ENCODE measurements at regions not wholly inside any gene's neighbourhood (a gene's known extent, or its start where the extent isn't known, plus 50 kb on each side); places are given as distances from the start of the nearest gene placed in this dataset.
"Not testable (repeated sequence)": the region's sequence is repeated elsewhere in the genome, so short reads cannot be mapped to it uniquely, and the experiment has no call there.

GRCh38 chr5:145673786-145674185 is 161.4 kb downstream of the PRELID2 start:
- no peaks in the 10 kb centered on the region for H3K9me3 ChIP-seq (ENCODE audit: low read length)
- H2AFZ ChIP-seq (ENCODE audit: low read length): no peak overlapping the region
- no peaks in the 10 kb centered on the region for H3K36me3 ChIP-seq (ENCODE audit: insufficient read depth, low read length)
- no peak overlapping the region for H3K27ac ChIP-seq (ENCODE audit: low read length)
- H3K9me2 ChIP-seq (replicated peaks; ENCODE audit: insufficient read depth, low read length): no peaks in the 10 kb centered on the region
- H3K9ac ChIP-seq (ENCODE audit: low read length): no peak overlapping the region
- H3K27me3 ChIP-seq (ENCODE audit: low read length): no peaks in the 10 kb centered on the region
- no peak overlapping the region for H3K4me2 ChIP-seq (ENCODE audit: low read depth, low read length, poor library complexity, severe bottlenecking)
- DNase-seq: no peak
- no peaks in the 10 kb centered on the region for H4K20me1 ChIP-seq (ENCODE audit: insufficient read depth, low read depth, low read length)
- H3K79me2 ChIP-seq (ENCODE audit: low read length): no peaks in the 10 kb centered on the region
- no peak overlapping the region for H3K4me3 ChIP-seq (ENCODE audit: low read length)
- no peaks in the 10 kb centered on the region for H3K4me1 ChIP-seq (ENCODE audit: low read length)

GRCh38 chr5:145668714-145669113 is 166.4 kb downstream of the PRELID2 start:
- no peaks in the 10 kb centered on the region for H4K20me1 ChIP-seq (ENCODE audit: insufficient read depth, low read depth, low read length)
- no peaks in the 10 kb centered on the region for H3K36me3 ChIP-seq (ENCODE audit: insufficient read depth, low read length)
- no peaks in the 10 kb centered on the region for H3K9me3 ChIP-seq (ENCODE audit: low read length)
- H3K4me3 ChIP-seq (ENCODE audit: low read length): no peak overlapping the region
- H3K27me3 ChIP-seq (ENCODE audit: low read length): no peaks in the 10 kb centered on the region
- no peaks in the 10 kb centered on the region for H3K9me2 ChIP-seq (replicated peaks; ENCODE audit: insufficient read depth, low read length)
- no peaks in the 10 kb centered on the region for H3K79me2 ChIP-seq (ENCODE audit: low read length)
- H3K27ac ChIP-seq (ENCODE audit: low read length): no peak overlapping the region
- no peak overlapping the region for H2AFZ ChIP-seq (ENCODE audit: low read length)
- no peak for DNase-seq
- no peak overlapping the region for H3K4me2 ChIP-seq (ENCODE audit: low read depth, low read length, poor library complexity, severe bottlenecking)
- H3K9ac ChIP-seq (ENCODE audit: low read length): no peak overlapping the region
- H3K4me1 ChIP-seq (ENCODE audit: low read length): no peaks in the 10 kb centered on the region

- Histone ChIP-seq H3K9ac (ENCODE audit: low read length) (no peak overlapping the region), H3K79me2 (ENCODE audit: low read length) (no peaks in the 10 kb centered on the region), H3K4me3 (ENCODE audit: low read length) (no peak overlapping the region), H3K4me2 (ENCODE audit: low read depth, low read length, poor library complexity, severe bottlenecking) (no peak overlapping the region), H3K27me3 (ENCODE audit: low read length) (no peaks in the 10 kb centered on the region), H3K36me3 (ENCODE audit: insufficient read depth, low read length) (no peaks in the 10 kb centered on the region), H2AFZ (ENCODE audit: low read length) (no peak overlapping the region), H3K9me2 (replicated peaks; ENCODE audit: insufficient read depth, low read length) (no peaks in the 10 kb centered on the region), H3K4me1 (ENCODE audit: low read length) (no peaks in the 10 kb centered on the region), H3K9me3 (ENCODE audit: low read length) (no peaks in the 10 kb centered on the region), H4K20me1 (ENCODE audit: insufficient read depth, low read depth, low read length) (no peaks in the 10 kb centered on the region), H3K27ac (ENCODE audit: low read length) (no peak overlapping the region)
- DNase-seq: no peak
Measured at GRCh38 chr5:145667742-145668141, 167.4 kb downstream of the PRELID2 start.

GRCh38 chr5:145666591-145666990 is 168.6 kb downstream of the PRELID2 start:
- Histone ChIP-seq H3K27me3 (ENCODE audit: low read length) (no peaks in the 10 kb centered on the region), H4K20me1 (ENCODE audit: insufficient read depth, low read depth, low read length) (no peaks in the 10 kb centered on the region), H3K79me2 (ENCODE audit: low read length) (no peaks in the 10 kb centered on the region), H2AFZ (ENCODE audit: low read length) (no peak overlapping the region), H3K4me1 (ENCODE audit: low read length) (no peaks in the 10 kb centered on the region), H3K27ac (ENCODE audit: low read length) (no peak overlapping the region), H3K4me2 (ENCODE audit: low read depth, low read length, poor library complexity, severe bottlenecking) (no peak overlapping the region), H3K9ac (ENCODE audit: low read length) (no peak overlapping the region), H3K9me3 (ENCODE audit: low read length) (no peaks in the 10 kb centered on the region), H3K9me2 (replicated peaks; ENCODE audit: insufficient read depth, low read length) (no peaks in the 10 kb centered on the region), H3K36me3 (ENCODE audit: insufficient read depth, low read length) (no peaks in the 10 kb centered on the region), H3K4me3 (ENCODE audit: low read length) (no peak overlapping the region)
- DNase-seq: no peak

- no peaks in the 10 kb centered on the region for H3K36me3 ChIP-seq (ENCODE audit: insufficient read depth, low read length)
- H3K27ac ChIP-seq (ENCODE audit: low read length): no peak overlapping the region
- H3K9me2 ChIP-seq (replicated peaks; ENCODE audit: insufficient read depth, low read length): no peaks in the 10 kb centered on the region
- H4K20me1 ChIP-seq (ENCODE audit: insufficient read depth, low read depth, low read length): no peaks in the 10 kb centered on the region
- no peaks in the 10 kb centered on the region for H3K79me2 ChIP-seq (ENCODE audit: low read length)
- no peaks in the 10 kb centered on the region for H3K4me1 ChIP-seq (ENCODE audit: low read length)
- no peak overlapping the region for H3K9ac ChIP-seq (ENCODE audit: low read length)
- no peaks in the 10 kb centered on the region for H3K27me3 ChIP-seq (ENCODE audit: low read length)
- H3K4me2 ChIP-seq (ENCODE audit: low read depth, low read length, poor library complexity, severe bottlenecking): no peak overlapping the region
- H3K4me3 ChIP-seq (ENCODE audit: low read length): no peak overlapping the region
- no peak for DNase-seq
- no peaks in the 10 kb centered on the region for H3K9me3 ChIP-seq (ENCODE audit: low read length)
- no peak overlapping the region for H2AFZ ChIP-seq (ENCODE audit: low read length)
Measured at GRCh38 chr5:145661737-145662485, 173.2 kb downstream of the PRELID2 start.

GRCh38 chr5:145660897-145661640 is 174.1 kb downstream of the PRELID2 start:
- Histone ChIP-seq H2AFZ (ENCODE audit: low read length) (no peak overlapping the region), H3K27ac (ENCODE audit: low read length) (no peak overlapping the region), H3K4me2 (ENCODE audit: low read depth, low read length, poor library complexity, severe bottlenecking) (no peak overlapping the region), H3K4me1 (ENCODE audit: low read length) (no peaks in the 10 kb centered on the region), H4K20me1 (ENCODE audit: insufficient read depth, low read depth, low read length) (no peaks in the 10 kb centered on the region), H3K4me3 (ENCODE audit: low read length) (no peak overlapping the region), H3K9me2 (replicated peaks; ENCODE audit: insufficient read depth, low read length) (no peaks in the 10 kb centered on the region), H3K9ac (ENCODE audit: low read length) (no peak overlapping the region), H3K27me3 (ENCODE audit: low read length) (no peaks in the 10 kb centered on the region), H3K79me2 (ENCODE audit: low read length) (no peaks in the 10 kb centered on the region), H3K9me3 (ENCODE audit: low read length) (no peaks in the 10 kb centered on the region), H3K36me3 (ENCODE audit: insufficient read depth, low read length) (no peaks in the 10 kb centered on the region)
- no peak for DNase-seq

- Histone ChIP-seq H3K4me3 (ENCODE audit: low read length) (no peak overlapping the region), H3K9me2 (replicated peaks; ENCODE audit: insufficient read depth, low read length) (no peaks in the 10 kb centered on the region), H3K27me3 (ENCODE audit: low read length) (no peaks in the 10 kb centered on the region), H3K9ac (ENCODE audit: low read length) (no peak overlapping the region), H3K79me2 (ENCODE audit: low read length) (no peaks in the 10 kb centered on the region), H3K9me3 (ENCODE audit: low read length) (no peaks in the 10 kb centered on the region), H3K36me3 (ENCODE audit: insufficient read depth, low read length) (no peaks in the 10 kb centered on the region), H4K20me1 (ENCODE audit: insufficient read depth, low read depth, low read length) (no peaks in the 10 kb centered on the region), H3K27ac (ENCODE audit: low read length) (no peak overlapping the region), H3K4me1 (ENCODE audit: low read length) (no peaks in the 10 kb centered on the region), H3K4me2 (ENCODE audit: low read depth, low read length, poor library complexity, severe bottlenecking) (no peak overlapping the region), H2AFZ (ENCODE audit: low read length) (no peak overlapping the region)
- DNase-seq: no peak
Measured at GRCh38 chr5:145658435-145658834, 176.7 kb downstream of the PRELID2 start.

GRCh38 chr5:145652700-145653099 is 182.4 kb downstream of the PRELID2 start:
- not testable (repeated sequence) for DNase-seq; H3K79me2 ChIP-seq (ENCODE audit: low read length); H3K27me3 ChIP-seq (ENCODE audit: low read length); H3K9me2 ChIP-seq (replicated peaks; ENCODE audit: insufficient read depth, low read length); H4K20me1 ChIP-seq (ENCODE audit: insufficient read depth, low read depth, low read length); H3K4me2 ChIP-seq (ENCODE audit: low read depth, low read length, poor library complexity, severe bottlenecking); H3K4me1 ChIP-seq (ENCODE audit: low read length); H3K27ac ChIP-seq (ENCODE audit: low read length); H2AFZ ChIP-seq (ENCODE audit: low read length); H3K36me3 ChIP-seq (ENCODE audit: insufficient read depth, low read length); H3K9me3 ChIP-seq (ENCODE audit: low read length); H3K4me3 ChIP-seq (ENCODE audit: low read length); H3K9ac ChIP-seq (ENCODE audit: low read length)
